Activated T-helper 1 cell treated with anti-CD3 and anti-CD28 coated beads, Interleukin-12 subunit alpha, Interleukin-12 subunit beta, Interleukin-2, Interleukin-4 antibody, amounts not matched to agents 30 ng/mL and 10 ng/mL and 1 ng/mL, durations not matched to agents 14 hours and 24 hours and 36 hours (primary cell): ENCODE measurements at regions not wholly inside any gene's neighbourhood (a gene's known extent, or its start where the extent isn't known, plus 50 kb on each side); places are given as distances from the start of the nearest gene placed in this dataset.
"Not testable (repeated sequence)": the region's sequence is repeated elsewhere in the genome, so short reads cannot be mapped to it uniquely, and the experiment has no call there.

Experiments used
- DNase-seq: peaks from one replicate; pipeline ENCODE4 v3.0.0; 2021; ENCODE audit warnings: low spot score
- H3K27ac Mint-ChIP-seq: one replicate; pipeline ENCODE4 v1.8.0; 2021; ENCODE audit warnings: mild to moderate bottlenecking, mixed read lengths
- H3K27me3 Mint-ChIP-seq: one replicate; pipeline ENCODE4 v1.8.0; 2022; ENCODE audit warnings: mild to moderate bottlenecking, moderate library complexity, mixed read lengths; ENCODE audit not compliant: insufficient read depth
- H3K36me3 Mint-ChIP-seq: one replicate; pipeline ENCODE4 v1.8.0; 2021; ENCODE audit warnings: low read depth, mixed read lengths
- H3K4me1 Mint-ChIP-seq: one replicate; pipeline ENCODE4 v1.8.0; 2021; ENCODE audit warnings: low read depth, mixed read lengths
- H3K4me3 Mint-ChIP-seq: one replicate; pipeline ENCODE4 v1.8.0; 2021; ENCODE audit warnings: mild to moderate bottlenecking, moderate library complexity, mixed read lengths
- H3K9me3 Mint-ChIP-seq: one replicate; pipeline ENCODE4 v1.8.0; 2021; ENCODE audit warnings: mixed read lengths
- intact Hi-C: fragments of 100-400 bp; cut with micrococcal nuclease; formaldehyde crosslinking; loops from one replicate; pipeline ENCODE4 v1.15.1; 2024

DNA sequence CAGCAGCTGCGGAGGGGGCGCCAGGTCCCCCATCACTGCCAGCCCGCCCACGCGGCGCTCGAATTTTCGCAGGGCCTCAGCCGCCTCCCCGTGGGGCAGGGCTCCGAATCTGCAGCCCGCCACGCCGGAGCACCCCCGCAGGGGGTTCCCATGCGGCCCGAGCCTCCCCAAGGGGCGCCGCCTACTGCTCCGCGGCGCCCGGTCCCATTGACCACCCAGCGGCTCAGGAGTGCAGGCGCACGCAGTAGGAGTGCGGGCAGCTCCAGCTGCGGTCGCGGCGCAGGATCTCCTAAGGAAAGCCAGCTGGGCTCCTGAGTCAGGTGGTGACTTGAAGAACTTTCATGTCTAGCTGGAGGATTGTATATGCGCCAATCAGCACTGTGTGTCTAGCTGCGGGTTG lies 155.3 kb upstream of the RREB1 start:
- intact Hi-C loops, result no loop called here
- Mint-ChIP-seq H3K4me1 (no peaks in the 10 kb centered on the region), H3K4me3 (no peak overlapping the region), H3K9me3 (peaks cover 12% of the 10 kb centered on the region), H3K36me3 (no peaks in the 10 kb centered on the region), H3K27me3 (peaks cover 4% of the 10 kb centered on the region), H3K27ac (no peak overlapping the region)
- DNase-seq, result no peak

DNA sequence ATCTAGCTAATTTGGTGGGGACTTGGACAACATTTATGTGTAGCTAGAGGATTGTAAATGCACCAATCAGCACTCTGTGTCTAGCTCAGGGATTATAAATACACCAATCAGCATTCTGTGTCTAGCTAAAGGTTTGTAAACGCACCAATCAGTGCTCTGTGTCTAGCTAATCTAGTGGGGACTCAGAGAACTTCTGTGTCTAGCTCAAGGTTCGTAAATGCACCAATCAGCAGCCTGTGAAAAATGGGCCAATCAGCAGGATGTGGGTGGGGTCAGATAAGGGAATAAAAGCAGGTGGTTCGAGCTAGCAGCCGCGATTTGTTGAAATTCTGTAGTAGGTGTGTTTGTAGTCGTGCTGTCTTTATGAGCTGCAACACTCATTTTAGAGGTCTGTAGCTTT lies 154.8 kb upstream of the RREB1 start:
- H3K36me3 Mint-ChIP-seq, H3K4me3 Mint-ChIP-seq, H3K27me3 Mint-ChIP-seq, H3K4me1 Mint-ChIP-seq, intact Hi-C loops, H3K27ac Mint-ChIP-seq, DNase-seq: not testable (repeated sequence)
- H3K9me3 Mint-ChIP-seq, result peaks cover 12% of the 10 kb centered on the region

- Mint-ChIP-seq H3K27me3 (peaks cover 2% of the 10 kb centered on the region), H3K4me3 (no peak overlapping the region), H3K27ac (no peak overlapping the region), H3K36me3 (no peaks in the 10 kb centered on the region), H3K9me3 (peaks cover 6% of the 10 kb centered on the region), H3K4me1 (no peaks in the 10 kb centered on the region)
- intact Hi-C loops, result no loop called here
- no peak for DNase-seq
Observed at GRCh38 chr6:6960571-6961251, 147.1 kb upstream of the RREB1 start.

DNA sequence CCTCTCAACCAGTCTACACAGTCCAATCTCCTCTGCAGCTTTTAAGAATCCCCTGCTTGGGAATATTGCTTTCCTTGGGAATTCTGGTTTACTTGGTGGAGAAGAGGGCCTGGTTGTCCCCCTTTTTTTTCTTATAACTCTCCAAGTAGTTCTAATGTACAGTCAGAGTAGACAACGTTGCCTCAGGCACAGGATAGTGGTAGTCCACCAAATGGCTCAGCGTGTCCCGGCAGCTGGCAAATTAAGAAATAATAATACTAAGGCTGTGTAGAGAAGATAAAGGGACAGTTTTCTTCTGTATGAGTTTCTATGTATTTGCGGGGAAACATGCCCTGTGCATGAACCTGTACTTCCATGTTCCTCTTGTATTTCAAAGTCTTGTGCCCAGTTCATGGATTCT lies 145.7 kb upstream of the RREB1 start:
- Mint-ChIP-seq H3K4me1 (no peaks in the 10 kb centered on the region), H3K27ac (no peak overlapping the region), H3K4me3 (no peak overlapping the region), H3K27me3 (peaks cover 3% of the 10 kb centered on the region), H3K9me3 (peaks cover 6% of the 10 kb centered on the region), H3K36me3 (no peaks in the 10 kb centered on the region)
- no peak for DNase-seq
- intact Hi-C loops, result no loop called here

GRCh38 chr6:6962699-6963098 lies 145.1 kb upstream of the RREB1 start:
- Mint-ChIP-seq H3K4me1 (no peaks in the 10 kb centered on the region), H3K9me3 (peaks cover 6% of the 10 kb centered on the region), H3K36me3 (no peaks in the 10 kb centered on the region), H3K4me3 (no peak overlapping the region), H3K27ac (no peak overlapping the region), H3K27me3 (peaks cover 6% of the 10 kb centered on the region)
- no peak for DNase-seq
- intact Hi-C loops, result no loop called here

- intact Hi-C loops, DNase-seq, H3K36me3 Mint-ChIP-seq, H3K9me3 Mint-ChIP-seq, H3K4me1 Mint-ChIP-seq, H3K27ac Mint-ChIP-seq, H3K4me3 Mint-ChIP-seq, H3K27me3 Mint-ChIP-seq: not testable (repeated sequence)
Observed at GRCh38 chr6:6963390-6963789, 144.4 kb upstream of the RREB1 start.

DNA sequence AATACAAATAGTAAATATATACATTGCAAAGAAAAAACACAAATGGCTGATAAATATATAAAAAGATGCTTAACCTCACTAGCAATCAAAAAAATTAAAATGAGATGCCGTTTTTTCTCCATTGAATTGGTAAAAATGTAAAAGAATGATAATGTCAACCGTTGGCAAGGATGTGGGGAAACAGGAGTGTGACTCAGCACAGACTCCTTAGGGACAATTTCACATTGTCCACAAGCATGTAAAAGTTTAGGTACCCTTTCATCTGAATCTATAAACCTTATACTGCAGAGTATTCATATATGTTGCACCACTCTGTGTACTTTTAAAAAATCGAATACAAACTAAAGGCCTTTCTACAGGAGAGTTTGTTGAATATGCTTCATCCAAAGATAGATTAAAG lies 143.1 kb upstream of the RREB1 start:
- Mint-ChIP-seq H3K27ac (no peak overlapping the region), H3K36me3 (no peaks in the 10 kb centered on the region), H3K4me3 (no peak overlapping the region), H3K9me3 (peaks cover 6% of the 10 kb centered on the region), H3K27me3 (peaks cover 11% of the 10 kb centered on the region), H3K4me1 (no peaks in the 10 kb centered on the region)
- DNase-seq, result no peak
- intact Hi-C loops, result no loop called here

DNA sequence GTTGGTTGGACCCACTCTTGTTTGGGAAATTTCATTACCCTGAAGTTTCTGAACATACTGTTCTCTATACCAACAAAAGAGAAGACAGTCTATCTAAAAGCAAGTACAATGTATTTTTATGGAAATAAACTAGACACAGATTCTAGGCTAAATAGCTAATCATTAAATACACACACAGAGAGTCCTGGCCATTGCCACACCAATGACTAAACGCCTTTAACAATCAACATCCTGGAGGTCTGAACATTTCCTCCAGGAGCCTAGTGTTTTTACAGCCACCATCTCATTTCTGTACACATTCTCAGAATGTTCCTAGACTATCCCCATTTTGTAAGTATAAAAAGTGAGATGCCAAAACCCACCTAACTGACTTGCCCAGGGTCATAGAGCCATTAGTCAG lies 141.6 kb upstream of the RREB1 start:
- Mint-ChIP-seq H3K4me1 (no peaks in the 10 kb centered on the region), H3K36me3 (no peaks in the 10 kb centered on the region), H3K27ac (no peak overlapping the region), H3K4me3 (no peak overlapping the region), H3K9me3 (no peaks in the 10 kb centered on the region), H3K27me3 (peaks cover 17% of the 10 kb centered on the region)
- DNase-seq, result no peak
- intact Hi-C loops, result no loop called here

DNA sequence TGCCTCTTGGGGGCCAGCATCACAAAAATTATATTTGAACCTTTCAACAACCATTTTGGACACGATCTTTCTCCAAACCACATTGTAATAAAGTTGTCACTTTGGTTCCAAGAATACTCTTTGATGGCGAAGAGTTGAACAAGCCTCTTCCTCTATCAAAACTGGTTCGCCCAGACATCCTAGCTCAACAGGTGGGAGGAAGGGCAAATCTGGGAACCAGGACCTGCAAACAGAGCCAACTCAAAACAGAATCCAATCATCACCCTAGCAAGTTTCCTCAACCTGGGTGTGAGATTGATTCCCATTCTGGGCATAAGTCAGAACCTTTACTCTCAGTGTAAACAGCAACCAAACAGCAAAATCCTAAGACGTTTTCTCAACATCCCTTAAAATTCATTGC lies 141.2 kb upstream of the RREB1 start:
- H3K9me3 Mint-ChIP-seq, result no peaks in the 10 kb centered on the region
- H3K27me3 Mint-ChIP-seq, result peaks cover 17% of the 10 kb centered on the region
- DNase-seq, result no peak
- H3K36me3 Mint-ChIP-seq, result no peaks in the 10 kb centered on the region
- H3K4me3 Mint-ChIP-seq, result no peak overlapping the region
- H3K27ac Mint-ChIP-seq, result no peak overlapping the region
- H3K4me1 Mint-ChIP-seq, result no peaks in the 10 kb centered on the region
- intact Hi-C loops, result no loop called here

DNA sequence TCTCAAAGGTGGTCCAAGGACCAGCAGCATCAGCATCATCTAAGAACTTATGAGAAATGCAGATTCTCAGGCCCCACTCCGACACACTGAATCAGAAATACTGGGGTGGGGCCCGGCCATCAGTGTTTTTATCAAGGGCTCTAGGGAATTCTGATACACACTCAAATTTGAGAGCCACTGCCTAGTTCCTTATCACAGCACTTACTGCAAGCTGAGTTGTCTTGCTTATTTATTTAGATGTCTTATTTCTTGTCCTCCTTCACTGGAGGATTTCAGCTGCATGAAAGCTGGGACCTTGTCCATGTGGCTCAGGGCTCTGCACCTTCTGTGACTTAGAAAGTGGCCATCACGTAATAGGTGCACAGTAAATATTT lies 139.4 kb upstream of the RREB1 start:
- no peak for DNase-seq
- no peaks in the 10 kb centered on the region for H3K9me3 Mint-ChIP-seq
- no peak overlapping the region for H3K27ac Mint-ChIP-seq
- intact Hi-C loops, result no loop called here
- no peak overlapping the region for H3K4me3 Mint-ChIP-seq
- peaks cover 17% of the 10 kb centered on the region for H3K27me3 Mint-ChIP-seq
- no peaks in the 10 kb centered on the region for H3K36me3 Mint-ChIP-seq
- H3K4me1 Mint-ChIP-seq, result no peaks in the 10 kb centered on the region

DNA sequence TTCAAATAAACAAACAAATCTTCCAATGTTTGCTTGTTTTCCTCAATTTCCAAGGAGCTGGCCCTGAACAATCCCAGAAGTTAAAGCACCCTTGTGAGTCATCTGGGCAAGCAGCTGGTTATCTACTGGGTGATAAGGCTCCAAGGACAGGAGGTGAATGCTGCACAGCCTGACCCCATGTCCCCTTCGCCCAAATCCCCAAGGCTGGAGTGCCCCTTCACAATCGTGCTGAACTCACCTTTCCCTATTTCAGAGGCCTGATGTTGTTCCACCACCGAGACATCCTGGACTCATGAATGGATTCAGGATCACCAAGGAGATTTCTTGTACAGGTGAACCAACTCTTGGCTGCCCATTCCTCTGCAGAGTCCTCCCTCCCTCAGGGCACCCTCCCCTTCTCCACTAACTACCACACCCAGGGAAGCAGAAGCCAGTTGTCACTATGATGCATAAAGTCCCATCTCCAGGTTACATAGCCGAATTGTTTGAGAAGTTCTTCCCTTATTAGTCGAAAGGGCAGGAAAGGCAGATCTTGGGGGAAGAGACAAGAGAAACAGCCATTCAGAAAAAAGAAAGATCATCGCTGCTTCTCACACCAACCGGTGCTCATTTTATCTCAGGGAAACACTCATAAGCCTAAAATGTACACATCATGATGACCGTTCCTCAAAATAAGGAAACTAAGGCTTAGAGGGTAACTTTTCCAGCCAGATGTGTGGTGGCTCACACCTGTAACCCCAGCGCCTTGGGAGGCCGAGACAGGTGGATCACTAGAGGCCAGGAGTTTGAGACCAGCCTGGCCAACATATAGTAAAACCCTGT lies 138.8 kb upstream of the RREB1 start:
- peaks cover 17% of the 10 kb centered on the region for H3K27me3 Mint-ChIP-seq
- no peak overlapping the region for H3K27ac Mint-ChIP-seq
- no peaks in the 10 kb centered on the region for H3K4me1 Mint-ChIP-seq
- H3K36me3 Mint-ChIP-seq, result no peaks in the 10 kb centered on the region
- no peak for DNase-seq
- no peak overlapping the region for H3K4me3 Mint-ChIP-seq
- intact Hi-C loops, result no loop called here
- H3K9me3 Mint-ChIP-seq, result no peaks in the 10 kb centered on the region

DNA sequence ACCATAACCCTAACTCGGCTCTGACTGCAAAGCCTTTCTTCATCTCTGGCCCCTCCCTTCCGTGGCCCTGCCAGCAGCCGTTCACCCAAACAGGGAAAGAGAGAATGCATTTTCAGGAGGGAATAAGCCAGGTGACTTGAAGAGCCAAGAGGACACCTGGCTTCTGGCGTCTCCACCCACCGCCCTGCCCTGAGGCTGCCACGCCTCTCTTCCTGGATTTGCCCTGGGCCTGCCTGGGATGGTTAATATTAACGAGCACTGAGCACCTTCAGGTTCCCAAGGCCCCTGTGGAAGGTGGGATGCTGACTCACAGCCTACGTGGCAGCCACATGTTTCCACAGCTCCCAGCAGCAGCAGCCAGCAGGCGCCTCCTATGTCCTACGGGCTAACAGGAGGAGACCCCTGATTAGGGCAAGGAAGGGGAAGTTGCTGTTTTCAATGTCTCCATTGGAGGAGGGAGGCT lies 138.0 kb upstream of the RREB1 start:
- no peak for DNase-seq
- no peak overlapping the region for H3K27ac Mint-ChIP-seq
- intact Hi-C loops, result no loop called here
- H3K36me3 Mint-ChIP-seq, result no peaks in the 10 kb centered on the region
- H3K27me3 Mint-ChIP-seq, result peaks cover 17% of the 10 kb centered on the region
- no peak overlapping the region for H3K4me3 Mint-ChIP-seq
- H3K9me3 Mint-ChIP-seq, result no peaks in the 10 kb centered on the region
- no peaks in the 10 kb centered on the region for H3K4me1 Mint-ChIP-seq

- no peaks in the 10 kb centered on the region for H3K36me3 Mint-ChIP-seq
Observed at GRCh38 chr6:6970851-6971250, 136.9 kb upstream of the RREB1 start.

More at GRCh38 chr6:6970851-6971250, 136.9 kb upstream of the RREB1 start:
- Mint-ChIP-seq H3K27ac (no peak overlapping the region), H3K9me3 (no peaks in the 10 kb centered on the region), H3K4me1 (no peaks in the 10 kb centered on the region), H3K27me3 (peaks cover 13% of the 10 kb centered on the region), H3K4me3 (no peak overlapping the region)
- no peak for DNase-seq
- intact Hi-C loops, result no loop called here
